ENCODE measurements at regions not wholly inside any gene's neighbourhood (a gene's known extent, or its start where the extent isn't known, plus 50 kb on each side); places are given as distances from the start of the nearest gene placed in this dataset.

GRCh38 chr6:131431718-131432117 is 141.3 kb upstream of the ARG1 start:
- TF ChIP-seq FOXP2 (optimal IDR thresholded peaks at IDR 0.05; ENCODE audit: borderline replicate concordance, extremely low read depth, extremely low read length, insufficient read depth) (no peak), SIN3A (IDR thresholded peaks at IDR 0.05; ENCODE audit: borderline replicate concordance, insufficient read depth, low read length) (no peak), TAF1 (IDR thresholded peaks at IDR 0.05; ENCODE audit: borderline replicate concordance, insufficient read depth, low read length) (no peak), POLR2AphosphoS5 (IDR thresholded peaks at IDR 0.05; ENCODE audit: low read depth, low read length) (no peak)
- TF ChIP-seq, protein P1, sequence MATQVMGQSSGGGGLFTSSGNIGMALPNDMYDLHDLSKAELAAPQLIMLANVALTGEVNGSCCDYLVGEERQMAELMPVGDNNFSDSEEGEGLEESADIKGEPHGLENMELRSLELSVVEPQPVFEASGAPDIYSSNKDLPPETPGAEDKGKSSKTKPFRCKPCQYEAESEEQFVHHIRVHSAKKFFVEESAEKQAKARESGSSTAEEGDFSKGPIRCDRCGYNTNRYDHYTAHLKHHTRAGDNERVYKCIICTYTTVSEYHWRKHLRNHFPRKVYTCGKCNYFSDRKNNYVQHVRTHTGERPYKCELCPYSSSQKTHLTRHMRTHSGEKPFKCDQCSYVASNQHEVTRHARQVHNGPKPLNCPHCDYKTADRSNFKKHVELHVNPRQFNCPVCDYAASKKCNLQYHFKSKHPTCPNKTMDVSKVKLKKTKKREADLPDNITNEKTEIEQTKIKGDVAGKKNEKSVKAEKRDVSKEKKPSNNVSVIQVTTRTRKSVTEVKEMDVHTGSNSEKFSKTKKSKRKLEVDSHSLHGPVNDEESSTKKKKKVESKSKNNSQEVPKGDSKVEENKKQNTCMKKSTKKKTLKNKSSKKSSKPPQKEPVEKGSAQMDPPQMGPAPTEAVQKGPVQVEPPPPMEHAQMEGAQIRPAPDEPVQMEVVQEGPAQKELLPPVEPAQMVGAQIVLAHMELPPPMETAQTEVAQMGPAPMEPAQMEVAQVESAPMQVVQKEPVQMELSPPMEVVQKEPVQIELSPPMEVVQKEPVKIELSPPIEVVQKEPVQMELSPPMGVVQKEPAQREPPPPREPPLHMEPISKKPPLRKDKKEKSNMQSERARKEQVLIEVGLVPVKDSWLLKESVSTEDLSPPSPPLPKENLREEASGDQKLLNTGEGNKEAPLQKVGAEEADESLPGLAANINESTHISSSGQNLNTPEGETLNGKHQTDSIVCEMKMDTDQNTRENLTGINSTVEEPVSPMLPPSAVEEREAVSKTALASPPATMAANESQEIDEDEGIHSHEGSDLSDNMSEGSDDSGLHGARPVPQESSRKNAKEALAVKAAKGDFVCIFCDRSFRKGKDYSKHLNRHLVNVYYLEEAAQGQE (IDR thresholded peaks at IDR 0.05; ENCODE audit: insufficient read depth in 1 of 2, low read depth in 2 of 2, low read length in 2 of 2) = no peak

DNA sequence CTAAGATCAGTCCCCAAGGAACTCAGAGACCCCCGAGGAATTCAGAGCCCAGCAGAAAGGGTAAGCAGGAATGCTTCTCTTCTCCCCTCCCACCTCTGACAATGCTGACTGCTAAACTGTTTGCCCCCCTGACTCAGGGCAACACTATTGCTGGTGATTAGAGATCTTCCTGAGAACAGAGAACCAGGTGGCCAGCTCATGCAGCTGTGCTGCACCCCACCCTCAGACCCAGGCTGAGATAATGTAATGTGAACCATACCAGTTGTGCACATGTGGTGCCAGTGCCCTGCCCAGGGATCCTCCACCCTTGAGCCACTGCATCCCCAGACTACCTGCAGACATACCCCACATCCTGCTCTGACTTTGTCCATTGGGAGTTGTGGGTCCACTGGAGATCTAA is 139.1 kb upstream of the ARG1 start:
- TF ChIP-seq POLR2AphosphoS5 (IDR thresholded peaks at IDR 0.05; ENCODE audit: low read depth, low read length) = no peak
- no peak for TF ChIP-seq SIN3A (IDR thresholded peaks at IDR 0.05; ENCODE audit: borderline replicate concordance, insufficient read depth, low read length)
- no peak for TF ChIP-seq FOXP2 (optimal IDR thresholded peaks at IDR 0.05; ENCODE audit: borderline replicate concordance, extremely low read depth, extremely low read length, insufficient read depth)
- TF ChIP-seq, protein P1 (IDR thresholded peaks at IDR 0.05; ENCODE audit: insufficient read depth in 1 of 2, low read depth in 2 of 2, low read length in 2 of 2) = no peak
- TF ChIP-seq TAF1 (IDR thresholded peaks at IDR 0.05; ENCODE audit: borderline replicate concordance, insufficient read depth, low read length) = no peak

GRCh38 chr6:131436358-131436757 is 136.7 kb upstream of the ARG1 start:
- no peak for TF ChIP-seq SIN3A (IDR thresholded peaks at IDR 0.05; ENCODE audit: borderline replicate concordance, insufficient read depth, low read length)
- TF ChIP-seq POLR2AphosphoS5 (IDR thresholded peaks at IDR 0.05; ENCODE audit: low read depth, low read length) = no peak
- no peak for TF ChIP-seq TAF1 (IDR thresholded peaks at IDR 0.05; ENCODE audit: borderline replicate concordance, insufficient read depth, low read length)
- no peak for TF ChIP-seq FOXP2 (optimal IDR thresholded peaks at IDR 0.05; ENCODE audit: borderline replicate concordance, extremely low read depth, extremely low read length, insufficient read depth)
- TF ChIP-seq, protein P1 (IDR thresholded peaks at IDR 0.05; ENCODE audit: insufficient read depth in 1 of 2, low read depth in 2 of 2, low read length in 2 of 2) = no peak

DNA sequence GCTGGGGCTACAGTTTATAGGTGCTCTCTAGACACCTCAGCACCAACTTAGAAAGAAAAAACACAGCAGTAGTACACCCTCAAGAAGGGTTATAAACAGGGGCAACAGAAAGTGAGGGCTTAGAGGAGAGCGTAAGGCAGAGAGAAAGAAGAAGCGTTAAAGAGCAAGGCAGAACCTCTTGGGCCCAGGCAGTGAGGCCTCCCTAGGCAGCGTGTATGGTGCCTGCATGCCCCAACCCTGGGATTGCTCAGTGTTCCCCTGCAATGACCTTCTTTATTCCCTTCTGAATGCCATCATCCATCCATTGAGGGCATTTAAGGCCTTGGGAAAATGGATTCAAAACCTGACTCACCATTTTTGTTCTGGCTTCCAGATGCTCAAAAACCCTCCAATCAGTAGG is 130.0 kb upstream of the ARG1 start:
- TF ChIP-seq SIN3A (IDR thresholded peaks at IDR 0.05; ENCODE audit: borderline replicate concordance, insufficient read depth, low read length) (no peak), POLR2AphosphoS5 (IDR thresholded peaks at IDR 0.05; ENCODE audit: low read depth, low read length) (no peak)
- TF ChIP-seq, protein P1 (IDR thresholded peaks at IDR 0.05; ENCODE audit: insufficient read depth in 1 of 2, low read depth in 2 of 2, low read length in 2 of 2) = no peak

- TF ChIP-seq FOXP2 (optimal IDR thresholded peaks at IDR 0.05; ENCODE audit: borderline replicate concordance, extremely low read depth, extremely low read length, insufficient read depth) (no peak), POLR2AphosphoS5 (IDR thresholded peaks at IDR 0.05; ENCODE audit: low read depth, low read length) (no peak), TAF1 (IDR thresholded peaks at IDR 0.05; ENCODE audit: borderline replicate concordance, insufficient read depth, low read length) (no peak), SIN3A (IDR thresholded peaks at IDR 0.05; ENCODE audit: borderline replicate concordance, insufficient read depth, low read length) (no peak)
- TF ChIP-seq, protein P1 (IDR thresholded peaks at IDR 0.05; ENCODE audit: insufficient read depth in 1 of 2, low read depth in 2 of 2, low read length in 2 of 2) = no peak
Measured at GRCh38 chr6:131443514-131443913, 129.5 kb upstream of the ARG1 start.

Data from PFSK-1 (cell line).